GM10248 (cell line): ENCODE measurements at regions not wholly inside any gene's neighbourhood (a gene's known extent, or its start where the extent isn't known, plus 50 kb on each side); places are given as distances from the start of the nearest gene placed in this dataset.
"Not testable (repeated sequence)": the region's sequence is repeated elsewhere in the genome, so short reads cannot be mapped to it uniquely, and the experiment has no call there.

Experiments used
- CTCF ChIA-PET: fragments of 300-600 bp; sonication (Branson Sonifier 250); formaldehyde crosslinking; extraction: SDS; loops from one replicate; lab custom pipeline; 2021; ENCODE audit warnings: antibody characterized with exemption; lab: Yijun Ruan, JAX
- POLR2A ChIA-PET: fragments of 350-650 bp; sonication (Branson Sonifier 250); formaldehyde crosslinking; extraction: SDS; loops from one replicate; lab custom pipeline; 2020; ENCODE audit warnings: antibody characterized with exemption; lab: Yijun Ruan, JAX
- DNase-seq: peaks from one replicate; pipeline ENCODE4 v3.0.0; 2012; ENCODE audit errors: extremely low spot score
- CTCF ChIP-seq: IDR thresholded peaks from 2 replicates; pipeline ENCODE4 v1.5.1; 2012; ENCODE audit warnings: mild to moderate bottlenecking, low read depth; ENCODE audit errors: extremely low read depth, missing control alignments, control extremely low read depth

- DNase-seq = no peak
- TF ChIP-seq CTCF = no peak
- ChIA-PET CTCF (interaction anchor here (1.3 to 6.0 kb wide), 5 partner anchors 13 to 532 kb away, joined by 3 to 36 read pairs (median 6); no protein-coding TSS in a partner anchor), POLR2A (no interaction called here)
Observed at GRCh38 chr1:200487650-200488049, 77.8 kb upstream of the ZNF281 start.

GRCh38 chr1:200486634-200487033 lies 76.8 kb upstream of the ZNF281 start:
- ChIA-PET POLR2A (no interaction called here), CTCF (interaction anchor here (1.1 kb wide), 1 partner anchor 207 kb away, joined by 6 read pairs; no protein-coding TSS in a partner anchor)
- no peak for DNase-seq
- no peak for TF ChIP-seq CTCF

- POLR2A ChIA-PET, DNase-seq: not testable (repeated sequence)
- CTCF ChIA-PET = interaction anchor here (0.9 to 2.0 kb wide), 4 partner anchors 176 to 345 kb away, joined by 3 to 7 read pairs (median 4); no protein-coding TSS in a partner anchor
Observed at GRCh38 chr1:200484438-200484946, 74.7 kb upstream of the ZNF281 start.

- DNase-seq = peak; percentile 80
- POLR2A ChIA-PET = no interaction called here
- CTCF ChIA-PET = interaction anchor here (0.7 to 2.1 kb wide), 14 partner anchors 8 to 799 kb away, joined by 3 to 7 read pairs (median 3); no protein-coding TSS in a partner anchor
- TF ChIP-seq CTCF = no peak
Observed at GRCh38 chr1:200483491-200484143, 73.8 kb upstream of the ZNF281 start.

- DNase-seq = no peak
- POLR2A ChIA-PET = no interaction called here
- TF ChIP-seq CTCF = no peak
- CTCF ChIA-PET = interaction anchor here (1.0 to 1.4 kb wide), 2 partner anchors 24 to 202 kb away, joined by 3 read pairs; no protein-coding TSS in a partner anchor
Observed at GRCh38 chr1:200480964-200481363, 71.1 kb upstream of the ZNF281 start.

- no peak for DNase-seq
- POLR2A ChIA-PET = no interaction called here
- CTCF ChIA-PET = no interaction called here
- no peak for TF ChIP-seq CTCF
Observed at GRCh38 chr1:200479816-200480215, 70.0 kb upstream of the ZNF281 start.
